Nephron (organoid): ENCODE measurements at regions not wholly inside any gene's neighbourhood (a gene's known extent, or its start where the extent isn't known, plus 50 kb on each side); places are given as distances from the start of the nearest gene placed in this dataset.

Source experiments
- H3K27ac Mint-ChIP-seq, 3 experiments: 2 replicates each; pipeline ENCODE4 v1.8.0; 2020; ENCODE audit warnings: mixed read lengths in 3 of 3, mild to moderate bottlenecking in 2 of 3, moderate library complexity in 1 of 3
- H3K27me3 Mint-ChIP-seq: 2 replicates; pipeline ENCODE4 v1.8.0; 2021; ENCODE audit warnings: low read depth, mild to moderate bottlenecking, moderate library complexity, mixed read lengths
- H3K36me3 Mint-ChIP-seq: 2 replicates; pipeline ENCODE4 v1.8.0; 2020; ENCODE audit warnings: low read depth, mixed read lengths
- H3K4me1 Mint-ChIP-seq: 2 replicates; pipeline ENCODE4 v1.8.0; 2020; ENCODE audit warnings: mixed read lengths
- H3K4me3 Mint-ChIP-seq, 3 experiments: 2 replicates each; pipeline ENCODE4 v1.8.0; 2020; ENCODE audit warnings: mild to moderate bottlenecking in 3 of 3, mixed read lengths in 3 of 3, moderate library complexity in 2 of 3
- H3K9me3 Mint-ChIP-seq: 2 replicates; pipeline ENCODE4 v1.8.0; 2020; ENCODE audit warnings: mixed read lengths
- CTCF ChIP-seq, 3 experiments: fragments of 200-600 bp; sonication (generic); IDR thresholded peaks; one replicate each; pipeline ENCODE4 v1.5.0; 2021; ENCODE audit warnings: antibody characterized with exemption in 3 of 3; ENCODE audit not compliant: unreplicated experiment in 3 of 3

DNA sequence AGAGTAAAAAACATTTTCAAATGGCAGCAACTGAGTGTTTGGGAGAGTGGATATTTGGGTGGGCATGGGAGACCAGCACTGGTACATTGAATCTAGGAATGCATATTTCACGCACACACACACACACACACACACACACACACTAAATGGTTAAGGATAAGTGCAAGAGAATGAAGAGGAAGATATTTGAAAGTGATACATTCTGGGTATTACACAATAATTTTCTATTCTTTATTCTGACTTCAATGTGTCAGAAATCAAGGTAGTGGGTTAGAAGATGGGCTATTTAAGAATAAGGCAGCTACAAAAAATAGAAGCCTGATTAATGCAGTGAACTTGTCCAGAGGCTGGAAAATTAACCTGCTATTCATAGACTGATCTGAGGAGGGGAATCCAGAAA lies 577.0 kb downstream of the TMEM182 start:
- no peaks in the 10 kb centered on the region for H3K36me3 Mint-ChIP-seq
- no peaks in the 10 kb centered on the region for H3K27me3 Mint-ChIP-seq
- no peak overlapping the region for H3K27ac Mint-ChIP-seq
- H3K4me1 Mint-ChIP-seq, result no peaks in the 10 kb centered on the region
- H3K4me3 Mint-ChIP-seq, result no peak overlapping the region
- TF ChIP-seq CTCF (IDR thresholded peaks at IDR 0.05; ENCODE audit: unreplicated experiment in 3 of 3), result no peak
- H3K9me3 Mint-ChIP-seq, result no peaks in the 10 kb centered on the region

GRCh38 chr2:103346780-103347179 lies 584.9 kb downstream of the TMEM182 start:
- H3K4me3 Mint-ChIP-seq, result no peak overlapping the region
- no peak overlapping the region for H3K27ac Mint-ChIP-seq
- TF ChIP-seq CTCF (IDR thresholded peaks at IDR 0.05; ENCODE audit: unreplicated experiment in 3 of 3), result no peak
- no peaks in the 10 kb centered on the region for H3K36me3 Mint-ChIP-seq
- H3K9me3 Mint-ChIP-seq, result peaks cover 11% of the 10 kb centered on the region
- no peaks in the 10 kb centered on the region for H3K4me1 Mint-ChIP-seq
- no peaks in the 10 kb centered on the region for H3K27me3 Mint-ChIP-seq

DNA sequence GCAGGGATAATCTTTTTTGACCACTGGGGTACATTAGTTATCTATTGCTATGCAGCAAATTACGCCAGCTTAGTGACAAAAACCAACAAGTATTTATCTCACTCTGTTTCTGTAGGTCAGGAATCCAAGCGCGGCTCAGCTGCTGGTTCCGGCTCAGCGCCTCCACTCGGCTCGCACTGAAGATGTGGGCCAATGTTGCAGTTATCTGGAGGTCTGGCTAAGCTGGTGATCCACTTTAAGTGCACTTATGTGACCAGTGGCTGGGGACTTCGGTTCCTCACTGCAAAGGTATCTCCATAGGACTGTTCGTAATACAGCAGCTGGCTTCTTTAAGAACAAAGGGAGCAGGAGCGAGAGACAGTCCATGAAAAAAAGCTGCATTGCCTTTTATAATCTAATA lies 591.9 kb downstream of the TMEM182 start:
- no peak overlapping the region for H3K27ac Mint-ChIP-seq
- H3K9me3 Mint-ChIP-seq, result no peaks in the 10 kb centered on the region
- H3K36me3 Mint-ChIP-seq, result no peaks in the 10 kb centered on the region
- no peak for TF ChIP-seq CTCF (IDR thresholded peaks at IDR 0.05; ENCODE audit: unreplicated experiment in 3 of 3)
- H3K4me3 Mint-ChIP-seq, result no peak overlapping the region
- no peaks in the 10 kb centered on the region for H3K4me1 Mint-ChIP-seq
- H3K27me3 Mint-ChIP-seq, result no peaks in the 10 kb centered on the region

DNA sequence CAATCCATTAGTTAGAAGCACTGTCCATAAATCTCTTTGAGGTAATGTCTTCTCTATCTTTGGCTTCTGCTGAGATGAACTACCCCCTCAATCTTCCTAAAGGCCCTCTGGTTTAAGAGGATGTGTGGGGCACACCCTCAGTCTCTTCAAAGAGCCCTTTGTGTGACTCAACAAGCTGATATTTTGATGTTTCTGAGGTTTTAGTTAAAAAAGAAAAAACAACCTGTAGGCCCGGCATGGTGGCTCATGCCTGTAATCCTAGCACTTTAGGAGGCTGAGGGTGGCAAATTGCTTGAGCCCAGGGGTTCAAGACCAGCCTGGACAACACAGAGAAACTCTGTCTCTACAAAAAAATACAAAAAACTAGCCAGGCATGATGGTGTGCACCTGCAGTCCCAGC lies 593.5 kb downstream of the TMEM182 start:
- H3K9me3 Mint-ChIP-seq, result no peaks in the 10 kb centered on the region
- no peak overlapping the region for H3K4me3 Mint-ChIP-seq
- H3K27me3 Mint-ChIP-seq, result no peaks in the 10 kb centered on the region
- H3K27ac Mint-ChIP-seq, result no peak overlapping the region
- no peaks in the 10 kb centered on the region for H3K4me1 Mint-ChIP-seq
- no peaks in the 10 kb centered on the region for H3K36me3 Mint-ChIP-seq
- no peak for TF ChIP-seq CTCF (IDR thresholded peaks at IDR 0.05; ENCODE audit: unreplicated experiment in 3 of 3)

GRCh38 chr2:103361712-103362111 lies 599.9 kb downstream of the TMEM182 start:
- Mint-ChIP-seq H3K27me3 (no peaks in the 10 kb centered on the region), H3K4me1 (peaks cover 12% of the 10 kb centered on the region), H3K4me3 (no peak overlapping the region), H3K27ac (no peak overlapping the region), H3K9me3 (peaks cover 3% of the 10 kb centered on the region), H3K36me3 (no peaks in the 10 kb centered on the region)
- TF ChIP-seq CTCF (IDR thresholded peaks at IDR 0.05; ENCODE audit: unreplicated experiment in 3 of 3), result no peak

GRCh38 chr2:103363639-103364038 lies 601.8 kb downstream of the TMEM182 start:
- H3K4me1 Mint-ChIP-seq, result peaks cover 12% of the 10 kb centered on the region
- no peaks in the 10 kb centered on the region for H3K27me3 Mint-ChIP-seq
- no peak overlapping the region for H3K4me3 Mint-ChIP-seq
- H3K9me3 Mint-ChIP-seq, result peaks cover 3% of the 10 kb centered on the region
- no peaks in the 10 kb centered on the region for H3K36me3 Mint-ChIP-seq
- no peak for TF ChIP-seq CTCF (IDR thresholded peaks at IDR 0.05; ENCODE audit: unreplicated experiment in 3 of 3)
- no peak overlapping the region for H3K27ac Mint-ChIP-seq
